HUES6 (cell line): ENCODE measurements at regions not wholly inside any gene's neighbourhood (a gene's known extent, or its start where the extent isn't known, plus 50 kb on each side); places are given as distances from the start of the nearest gene placed in this dataset.

Experiments used
- H3K27ac ChIP-seq: 2 replicates; pipeline ENCODE4 v1.7.0; 2013; ENCODE audit warnings: low read depth, mild to moderate bottlenecking, low read length, inconsistent platforms
- H3K27me3 ChIP-seq: 2 replicates; pipeline ENCODE4 v1.6.1; 2013; ENCODE audit warnings: low read length; ENCODE audit not compliant: control insufficient read depth, insufficient read depth
- H3K36me3 ChIP-seq: 2 replicates; pipeline ENCODE4 v1.6.1; 2013; ENCODE audit warnings: low read length; ENCODE audit not compliant: control insufficient read depth, insufficient read depth
- H3K4me1 ChIP-seq: 2 replicates; pipeline ENCODE4 v1.6.1; 2013; ENCODE audit warnings: low read length; ENCODE audit not compliant: control insufficient read depth, insufficient read depth
- H3K4me3 ChIP-seq: 2 replicates; pipeline ENCODE4 v1.5.1; 2013; ENCODE audit warnings: low read depth, low read length
- H3K9ac ChIP-seq: one replicate; pipeline ENCODE4 v1.6.1; 2013; ENCODE audit warnings: mild to moderate bottlenecking, low read length
- H3K9me3 ChIP-seq: 2 replicates; pipeline ENCODE4 v1.6.1; 2013; ENCODE audit warnings: low read depth, low read length; ENCODE audit not compliant: control insufficient read depth, insufficient read depth

DNA sequence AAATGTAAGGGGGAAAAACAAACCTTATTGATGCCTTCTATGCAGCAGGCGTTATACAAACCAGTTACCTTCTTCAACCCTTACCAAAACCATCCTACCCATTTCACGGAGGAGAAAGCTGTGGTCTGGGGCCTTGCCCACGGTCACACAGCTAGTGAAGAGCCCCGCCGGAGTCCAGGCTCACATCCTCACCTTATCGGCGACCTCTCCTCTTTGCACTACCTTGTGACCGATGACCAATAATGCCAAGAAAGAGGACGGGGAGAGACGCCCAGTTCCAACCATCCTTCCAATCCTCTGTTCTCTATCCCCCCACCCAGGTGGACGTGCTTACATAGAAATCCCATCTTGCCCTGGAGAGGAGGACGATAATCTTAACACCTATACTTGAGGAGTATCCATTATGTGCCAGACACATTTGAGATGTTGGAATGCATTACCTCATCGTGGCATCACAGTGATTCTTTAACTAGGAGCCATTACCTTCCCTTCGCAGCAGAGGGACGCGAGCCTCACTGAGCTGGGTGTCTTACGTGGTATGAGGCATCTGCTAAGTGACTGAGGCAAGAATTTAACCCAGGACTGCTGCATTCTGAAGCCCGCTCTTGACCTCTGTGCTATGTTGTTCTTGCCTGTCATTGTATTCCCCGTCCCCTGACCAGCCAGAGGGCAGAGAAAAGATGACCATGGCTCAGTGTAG lies 253.7 kb upstream of the B3GAT1 start:
- Histone ChIP-seq H3K4me3 (no peak overlapping the region), H3K27ac (no peak overlapping the region), H3K36me3 (no peaks in the 10 kb centered on the region), H3K27me3 (peaks cover under 1% of the 10 kb centered on the region; the same call in 1 of the 2 replicates), H3K9ac (no peak overlapping the region), H3K9me3 (peaks cover 16% of the 10 kb centered on the region), H3K4me1 (no peaks in the 10 kb centered on the region)

DNA sequence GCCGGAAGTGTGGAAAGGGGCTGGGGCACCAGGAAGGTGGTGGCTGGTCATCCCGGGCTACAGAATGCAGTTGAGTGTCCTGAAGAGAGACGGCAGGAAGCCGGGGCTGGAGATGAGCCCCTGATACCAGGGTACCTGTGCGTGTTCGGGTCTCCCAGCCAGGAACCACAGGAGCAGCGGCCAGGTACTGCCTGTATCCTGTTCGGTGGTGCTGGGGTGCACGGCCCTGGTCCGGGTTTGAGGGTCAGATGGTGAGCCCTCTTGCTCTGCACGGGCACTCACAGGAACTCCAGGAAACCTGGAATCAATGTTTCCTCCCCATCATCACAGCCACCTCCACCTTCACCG lies 253.1 kb upstream of the B3GAT1 start:
- Histone ChIP-seq H3K4me1 (no peaks in the 10 kb centered on the region), H3K9me3 (peaks cover 20% of the 10 kb centered on the region), H3K27me3 (no peaks in the 10 kb centered on the region), H3K36me3 (no peaks in the 10 kb centered on the region), H3K4me3 (no peak overlapping the region), H3K9ac (no peak overlapping the region), H3K27ac (no peak overlapping the region)

DNA sequence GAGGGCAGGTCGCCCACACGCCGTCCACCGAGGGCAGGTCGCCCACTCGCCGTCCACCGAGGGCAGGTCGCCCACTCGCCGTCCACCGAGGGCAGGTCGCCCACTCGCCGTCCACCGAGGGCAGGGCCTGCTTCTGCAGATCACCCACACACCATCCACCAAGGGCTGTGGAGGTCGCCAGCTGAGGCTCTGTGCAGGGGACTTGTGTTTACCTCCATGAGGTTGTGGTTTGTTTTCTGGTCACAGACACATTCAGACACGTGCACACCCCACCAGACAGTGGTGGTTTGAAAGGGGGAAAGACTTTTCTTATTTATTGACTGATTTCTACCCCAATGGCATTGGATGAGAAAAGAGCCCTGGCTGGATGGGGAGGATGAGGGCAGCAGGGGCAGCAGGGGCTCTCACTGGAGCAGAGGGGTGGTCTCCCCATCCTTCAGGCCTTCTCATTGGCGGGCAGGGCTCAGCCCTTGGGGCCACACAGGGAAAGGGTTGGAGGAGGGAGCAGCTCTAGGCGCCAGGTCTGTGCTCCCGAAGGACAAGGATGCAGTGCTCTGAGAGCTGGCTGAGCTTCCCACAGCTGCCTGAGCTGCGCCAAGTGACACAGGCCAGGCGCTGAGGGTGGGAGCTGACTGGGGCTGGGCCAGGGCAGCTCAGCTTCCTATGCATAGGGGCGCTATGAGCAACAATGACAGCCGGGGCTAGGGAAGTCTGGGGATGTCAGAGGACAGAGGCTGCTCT lies 252.6 kb upstream of the B3GAT1 start:
- no peaks in the 10 kb centered on the region for H3K4me1 ChIP-seq
- H3K4me3 ChIP-seq, result no peak overlapping the region
- H3K27ac ChIP-seq, result no peak overlapping the region
- no peak overlapping the region for H3K9ac ChIP-seq
- peaks cover 20% of the 10 kb centered on the region for H3K9me3 ChIP-seq
- no peaks in the 10 kb centered on the region for H3K27me3 ChIP-seq
- H3K36me3 ChIP-seq, result no peaks in the 10 kb centered on the region

- Histone ChIP-seq H3K9ac (no peak overlapping the region), H3K4me1 (no peaks in the 10 kb centered on the region), H3K36me3 (no peaks in the 10 kb centered on the region), H3K27ac (no peak overlapping the region), H3K9me3 (peaks cover 20% of the 10 kb centered on the region), H3K4me3 (no peak overlapping the region), H3K27me3 (no peaks in the 10 kb centered on the region)
Measured at GRCh38 chr11:134663506-134664313, 251.7 kb upstream of the B3GAT1 start.

DNA sequence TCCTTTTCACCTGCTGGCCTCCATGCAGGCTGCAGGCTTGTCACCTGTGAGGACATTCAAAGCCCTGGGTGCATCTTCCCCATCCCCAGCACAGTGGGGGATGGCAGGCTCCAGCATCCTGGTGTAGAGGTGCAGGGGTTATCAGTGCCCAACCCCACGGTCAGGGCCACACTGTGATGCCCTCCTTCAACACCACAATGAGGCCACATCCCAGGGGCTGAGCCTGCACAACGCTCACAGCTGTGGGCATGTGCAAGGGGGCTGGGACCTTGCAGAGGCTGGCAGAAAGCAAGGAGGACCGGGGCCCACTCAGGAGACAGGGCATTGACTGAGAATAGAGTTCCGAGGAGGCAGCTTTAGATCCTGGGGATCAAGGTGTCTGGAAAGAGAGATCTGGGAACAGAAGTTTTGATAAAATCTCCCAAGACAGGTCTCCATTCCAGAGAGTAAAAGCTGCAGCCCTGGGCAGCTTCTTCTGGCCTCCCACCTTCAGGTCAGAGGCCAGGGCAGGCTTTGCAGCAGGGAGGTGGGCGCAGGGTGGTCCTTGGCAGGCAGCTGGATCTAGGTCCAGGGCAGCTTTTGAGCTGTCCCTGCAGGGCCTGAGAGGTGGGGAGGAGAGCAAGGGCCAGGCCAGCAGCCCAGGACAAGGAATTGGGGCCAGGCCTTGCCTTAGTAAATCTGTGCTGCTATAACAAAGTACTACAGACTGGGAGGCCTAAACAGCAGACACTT lies 250.8 kb upstream of the B3GAT1 start:
- Histone ChIP-seq H3K36me3 (no peaks in the 10 kb centered on the region), H3K9me3 (peaks cover 20% of the 10 kb centered on the region), H3K27ac (no peak overlapping the region), H3K9ac (no peak overlapping the region), H3K4me1 (no peaks in the 10 kb centered on the region; the same call in 1 of the 2 replicates), H3K27me3 (no peaks in the 10 kb centered on the region), H3K4me3 (no peak overlapping the region)

DNA sequence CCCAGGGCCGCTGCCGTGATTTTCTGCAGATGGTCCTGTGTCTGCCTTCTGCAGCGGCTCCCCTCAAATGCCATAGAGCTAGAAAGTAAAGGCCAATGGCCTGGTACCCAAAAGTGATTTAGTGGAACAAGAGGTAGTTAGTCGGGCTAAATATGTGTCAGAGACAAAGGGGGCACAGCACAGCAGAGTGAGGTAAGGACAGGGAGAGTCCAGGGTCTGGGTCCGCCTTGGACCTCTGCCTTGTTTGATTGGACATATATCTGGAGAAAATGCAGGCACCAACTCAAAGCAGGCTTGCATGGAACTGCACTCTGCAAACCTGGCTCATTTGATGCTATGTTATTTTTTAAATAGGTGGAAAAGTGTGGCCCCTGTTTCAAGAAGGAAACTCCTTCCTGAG lies 249.6 kb upstream of the B3GAT1 start:
- Histone ChIP-seq H3K4me3 (no peak overlapping the region), H3K27ac (no peak overlapping the region), H3K36me3 (no peaks in the 10 kb centered on the region), H3K27me3 (no peaks in the 10 kb centered on the region), H3K9ac (no peak overlapping the region), H3K4me1 (peaks cover 9% of the 10 kb centered on the region; the same call in 1 of the 2 replicates), H3K9me3 (peaks cover 20% of the 10 kb centered on the region)

DNA sequence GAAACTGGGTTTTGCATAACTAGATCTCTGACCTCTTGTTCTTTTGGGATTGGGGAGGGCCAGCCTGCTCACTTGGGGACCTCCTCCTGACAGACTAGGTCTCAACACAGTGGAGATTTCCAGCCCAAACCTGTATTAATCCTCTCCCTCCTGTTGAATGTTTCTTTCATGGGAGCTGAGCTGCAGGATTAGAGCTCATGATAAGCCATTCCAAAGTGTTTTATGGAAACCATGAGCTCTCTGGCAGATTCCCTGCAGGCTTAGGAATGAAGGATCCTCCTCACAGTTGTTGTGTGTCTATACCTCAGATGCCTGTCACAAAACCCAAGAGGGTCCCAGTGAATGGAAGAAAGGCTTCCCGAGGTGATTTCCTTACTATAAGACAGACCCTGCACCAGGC lies 248.4 kb upstream of the B3GAT1 start:
- Histone ChIP-seq H3K27me3 (peaks cover 2% of the 10 kb centered on the region), H3K9me3 (peaks cover 20% of the 10 kb centered on the region)

GRCh38 chr11:134659882-134660281 lies 247.8 kb upstream of the B3GAT1 start:
- Histone ChIP-seq H3K4me1 (peaks cover 9% of the 10 kb centered on the region; the same call in 1 of the 2 replicates), H3K4me3 (no peak overlapping the region), H3K27ac (no peak overlapping the region), H3K36me3 (no peaks in the 10 kb centered on the region), H3K27me3 (peaks cover 8% of the 10 kb centered on the region), H3K9ac (no peak overlapping the region), H3K9me3 (peaks cover 20% of the 10 kb centered on the region)

More for the DNA sequence above, 248.4 kb upstream of the B3GAT1 start:
- Histone ChIP-seq H3K9ac (no peak overlapping the region), H3K36me3 (no peaks in the 10 kb centered on the region), H3K4me3 (no peak overlapping the region), H3K27ac (no peak overlapping the region), H3K4me1 (peaks cover 9% of the 10 kb centered on the region; the same call in 1 of the 2 replicates)

GRCh38 chr11:134658481-134659225 lies 246.6 kb upstream of the B3GAT1 start:
- Histone ChIP-seq H3K27me3 (peaks cover 14% of the 10 kb centered on the region), H3K36me3 (no peaks in the 10 kb centered on the region), H3K4me3 (no peak overlapping the region), H3K4me1 (peaks cover 9% of the 10 kb centered on the region; the same call in 1 of the 2 replicates), H3K27ac (no peak overlapping the region), H3K9ac (no peak overlapping the region), H3K9me3 (peaks cover 20% of the 10 kb centered on the region)

GRCh38 chr11:134657631-134658030 lies 245.6 kb upstream of the B3GAT1 start:
- no peak overlapping the region for H3K27ac ChIP-seq
- no peaks in the 10 kb centered on the region for H3K36me3 ChIP-seq
- peaks cover 9% of the 10 kb centered on the region; the same call in 1 of the 2 replicates for H3K4me1 ChIP-seq
- no peak overlapping the region for H3K9ac ChIP-seq
- H3K27me3 ChIP-seq, result peaks cover 14% of the 10 kb centered on the region
- no peak overlapping the region for H3K4me3 ChIP-seq
- H3K9me3 ChIP-seq, result peaks cover 19% of the 10 kb centered on the region
